ENCODE measurements at regions not wholly inside any gene's neighbourhood (a gene's known extent, or its start where the extent isn't known, plus 50 kb on each side); places are given as distances from the start of the nearest gene placed in this dataset.

GRCh38 chr22:34847072-34847471 lies 218.9 kb upstream of the ISX start:
- no peak for DNase-seq

GRCh38 chr22:34849965-34850364 lies 216.0 kb upstream of the ISX start:
- DNase-seq = no peak

- DNase-seq = no peak
Observed at GRCh38 chr22:34851918-34852662, 213.9 kb upstream of the ISX start.

GRCh38 chr22:34855471-34855870 lies 210.5 kb upstream of the ISX start:
- DNase-seq = no peak

DNA sequence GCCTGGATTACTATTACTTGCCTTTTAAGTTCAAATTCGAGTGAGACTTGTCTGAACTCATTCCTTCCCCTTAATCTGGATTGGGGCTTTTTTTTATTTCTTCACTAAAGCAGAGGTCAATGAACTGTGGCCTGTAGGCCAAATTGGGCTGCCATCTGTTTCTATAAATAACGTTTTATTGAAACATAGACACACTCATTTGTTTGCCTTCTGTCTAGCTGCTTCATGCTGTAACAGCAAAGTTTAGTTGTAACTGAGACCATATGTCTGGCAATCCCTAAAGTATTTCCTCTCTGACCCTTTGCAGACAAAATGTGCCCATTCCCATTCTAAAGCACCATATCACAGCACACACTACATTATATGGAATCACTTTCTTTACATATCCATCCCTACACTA lies 207.9 kb upstream of the ISX start:
- no peak for DNase-seq

DNA sequence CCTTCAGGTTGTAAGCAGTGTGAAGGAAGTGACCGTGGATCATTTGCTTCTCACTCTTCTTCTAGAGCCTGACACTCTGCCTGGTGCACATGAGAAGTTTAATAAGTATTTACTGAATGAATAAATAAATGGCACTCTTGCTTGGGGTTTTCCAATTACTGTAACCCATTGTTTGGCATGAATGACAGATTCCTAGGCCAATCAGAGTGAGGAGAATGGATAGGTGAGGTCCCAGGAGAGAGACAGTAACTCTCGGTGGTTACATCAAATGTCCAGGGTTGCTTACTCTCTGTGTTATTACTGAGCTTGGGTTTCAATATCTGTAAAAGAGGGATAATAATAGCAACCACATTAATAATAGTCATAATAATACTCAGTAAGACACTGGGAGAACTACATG lies 204.2 kb upstream of the ISX start:
- DNase-seq = no peak

GRCh38 chr22:34866081-34866480 lies 199.9 kb upstream of the ISX start:
- DNase-seq = no peak

GRCh38 chr22:34866495-34867131 lies 199.3 kb upstream of the ISX start:
- DNase-seq = no peak

DNA sequence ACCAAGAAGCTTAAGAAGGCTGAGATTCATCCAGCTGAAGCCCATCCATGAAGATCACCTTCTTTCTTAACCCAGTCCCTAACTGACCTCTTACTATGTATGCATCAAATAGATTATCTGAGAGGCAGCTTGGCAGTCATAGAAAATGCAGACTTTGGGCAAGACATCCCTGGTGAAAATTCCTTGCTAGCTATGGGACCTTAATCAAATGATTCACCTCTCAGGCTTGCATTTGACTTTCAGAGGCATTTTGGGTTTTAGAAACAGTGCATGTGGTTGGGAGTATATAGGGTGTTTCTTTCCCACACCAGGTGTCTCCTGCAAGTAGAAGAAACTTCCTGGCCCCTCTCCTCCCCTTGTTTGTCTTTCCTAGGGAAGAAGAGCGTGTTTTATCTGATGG lies 188.5 kb upstream of the ISX start:
- DNase-seq = no peak

DNA sequence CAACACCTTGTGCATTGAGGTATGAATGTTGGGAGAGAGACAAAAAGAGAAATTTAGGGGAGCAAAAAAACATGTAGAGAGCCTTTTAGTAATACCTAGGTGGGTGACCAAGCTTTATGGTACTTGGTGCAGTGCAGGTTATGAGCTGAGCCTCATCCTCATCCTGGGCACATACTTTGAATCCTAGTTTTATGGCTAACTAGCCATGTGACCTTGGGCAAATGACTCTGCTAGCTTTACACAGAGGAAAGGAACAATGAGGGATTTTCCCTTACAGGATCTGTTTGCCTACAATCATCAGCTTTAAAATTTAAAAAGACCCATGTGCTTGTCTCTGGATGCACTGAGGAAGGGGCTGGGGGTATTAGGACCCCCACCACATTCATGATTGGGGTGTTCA lies 187.8 kb upstream of the ISX start:
- no peak for DNase-seq

GRCh38 chr22:34879001-34879400 lies 187.0 kb upstream of the ISX start:
- no peak for DNase-seq

DNA sequence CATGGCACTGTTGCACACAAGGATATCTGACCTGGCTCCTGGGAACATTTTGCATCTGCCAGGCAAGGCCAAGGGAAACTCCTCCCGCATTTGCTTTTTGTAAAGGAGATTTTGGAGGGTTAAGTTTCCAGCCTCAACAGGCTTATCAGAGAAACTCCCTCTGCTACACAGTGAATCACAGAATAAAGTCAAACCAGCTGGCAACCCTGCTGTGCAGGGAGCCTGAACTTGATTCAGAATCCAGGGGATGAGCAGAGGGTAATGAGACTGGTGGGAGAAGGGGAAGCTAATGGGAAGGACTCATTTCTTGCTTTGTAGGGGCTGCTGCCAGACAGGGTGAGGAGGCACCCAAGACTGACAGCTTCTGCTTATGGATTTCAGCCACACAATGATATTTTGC lies 185.3 kb upstream of the ISX start:
- no peak for DNase-seq

DNA sequence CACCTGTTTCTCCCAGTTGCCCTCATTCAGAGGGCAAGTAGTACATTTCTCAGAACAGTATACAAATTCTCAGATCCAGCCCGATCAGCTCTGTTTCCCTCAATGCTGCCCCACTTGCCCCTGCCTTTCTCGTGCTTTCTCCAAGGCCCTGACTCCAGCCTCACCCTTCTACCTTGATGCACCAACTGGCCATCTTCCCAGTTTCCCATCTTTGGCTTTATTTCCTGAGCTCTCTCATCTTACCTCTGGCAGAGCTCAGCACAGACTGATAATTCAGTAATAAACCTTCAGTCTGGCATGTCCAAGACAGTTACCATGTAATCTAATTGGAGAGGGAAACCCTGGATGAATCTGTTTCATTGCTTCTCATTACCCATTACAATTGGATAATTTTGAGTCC lies 184.5 kb upstream of the ISX start:
- DNase-seq = no peak

DNA sequence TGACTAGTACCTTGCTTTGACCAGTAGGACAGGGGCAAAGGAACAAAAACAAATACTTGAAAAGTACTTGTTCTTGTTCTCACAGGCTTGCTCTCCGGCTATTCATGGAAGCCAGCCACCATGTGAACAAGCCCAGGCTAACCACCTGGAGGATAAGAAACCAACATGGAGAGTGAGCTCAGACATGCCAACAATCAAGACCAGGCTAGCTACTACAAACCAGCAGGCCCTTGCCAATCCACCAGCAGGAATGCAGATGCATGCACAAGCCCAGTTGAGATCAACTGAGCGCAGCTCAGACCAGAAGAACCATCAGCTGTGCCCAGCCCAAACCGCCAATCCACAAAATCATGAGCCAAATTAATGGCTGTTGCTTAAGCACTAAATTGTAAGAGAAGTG lies 180.1 kb upstream of the ISX start:
- DNase-seq = no peak

GRCh38 chr22:34886391-34886790 lies 179.6 kb upstream of the ISX start:
- DNase-seq = no peak

DNA sequence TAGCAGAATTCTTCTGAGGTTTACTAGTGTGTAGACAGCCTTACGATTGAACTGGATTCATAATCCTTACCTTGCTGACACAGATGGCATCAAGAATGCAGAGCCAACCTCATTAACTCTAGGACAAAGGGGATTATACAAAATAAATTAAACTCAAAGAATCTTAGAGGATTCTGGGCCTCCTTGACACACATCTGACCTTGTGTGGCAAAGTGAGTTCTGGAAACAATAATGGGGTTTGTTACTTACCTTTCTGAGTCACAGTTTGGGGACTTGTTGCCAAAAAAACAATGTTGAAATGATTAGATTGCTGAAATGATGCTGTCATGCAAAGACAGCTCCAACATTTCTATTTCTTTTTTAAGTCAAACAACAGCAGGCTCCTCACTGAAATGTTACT lies 179.1 kb upstream of the ISX start:
- no peak for DNase-seq

DNA sequence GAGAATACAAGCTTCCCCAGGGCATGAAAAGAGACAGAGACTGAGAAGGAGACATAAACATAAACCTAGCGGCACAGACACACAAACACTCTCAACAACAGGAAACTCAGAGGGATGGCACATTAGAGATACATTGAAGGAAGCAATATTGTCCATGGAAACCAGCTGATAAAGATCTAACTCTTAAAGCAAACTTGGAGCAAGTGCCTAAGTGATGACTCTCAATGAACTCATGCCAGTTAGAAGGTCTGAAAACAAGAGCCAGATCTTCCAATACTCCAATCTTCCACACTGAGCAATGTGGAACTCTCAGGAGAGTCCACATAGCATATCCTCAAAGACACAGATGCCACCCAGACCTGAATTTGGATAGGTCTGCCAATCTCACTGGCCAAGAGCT lies 168.8 kb upstream of the ISX start:
- no peak for DNase-seq

- no peak for DNase-seq
Observed at GRCh38 chr22:34902335-34902734, 163.6 kb upstream of the ISX start.

DNA sequence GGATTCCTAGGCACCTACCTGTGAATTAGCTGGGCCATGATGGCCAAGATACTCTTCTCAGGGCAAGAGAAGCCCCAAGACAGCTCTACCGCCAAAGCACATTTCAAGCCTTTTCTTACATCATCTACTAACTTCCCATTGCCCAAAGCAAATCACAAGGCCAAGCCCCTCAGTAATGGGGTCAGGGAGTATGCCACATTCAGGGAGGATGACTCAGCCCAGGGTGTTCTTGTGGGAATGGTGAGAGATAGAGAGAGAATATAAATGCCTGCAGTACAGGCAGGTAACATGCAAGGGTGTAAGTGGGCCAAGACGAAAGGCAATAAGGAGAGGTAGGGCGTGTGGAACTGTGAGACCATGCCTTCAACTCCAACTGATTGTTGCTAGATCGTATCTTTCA lies 162.5 kb upstream of the ISX start:
- DNase-seq = no peak

DNA sequence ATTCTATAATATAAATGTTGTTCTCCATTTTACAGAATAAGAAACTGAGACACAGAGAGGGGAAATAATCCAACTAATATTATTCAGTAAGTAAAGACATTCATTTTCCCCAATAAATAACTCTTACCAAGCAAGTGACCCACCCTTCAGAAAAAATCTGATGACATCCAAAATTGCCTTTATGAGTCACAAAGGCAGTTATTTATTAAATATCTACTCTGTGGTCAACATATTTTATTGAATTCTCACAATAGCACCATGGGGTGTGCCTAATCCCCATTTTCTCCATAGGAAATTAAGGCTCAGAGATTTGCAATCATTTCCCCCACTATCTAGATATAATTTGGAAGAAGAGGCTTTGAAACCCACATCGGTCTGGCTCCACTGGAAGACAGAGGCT lies 161.5 kb upstream of the ISX start:
- no peak for DNase-seq

GRCh38 chr22:34913826-34914225 lies 152.1 kb upstream of the ISX start:
- DNase-seq = no peak

GRCh38 chr22:34914846-34915245 lies 151.1 kb upstream of the ISX start:
- DNase-seq = no peak

DNA sequence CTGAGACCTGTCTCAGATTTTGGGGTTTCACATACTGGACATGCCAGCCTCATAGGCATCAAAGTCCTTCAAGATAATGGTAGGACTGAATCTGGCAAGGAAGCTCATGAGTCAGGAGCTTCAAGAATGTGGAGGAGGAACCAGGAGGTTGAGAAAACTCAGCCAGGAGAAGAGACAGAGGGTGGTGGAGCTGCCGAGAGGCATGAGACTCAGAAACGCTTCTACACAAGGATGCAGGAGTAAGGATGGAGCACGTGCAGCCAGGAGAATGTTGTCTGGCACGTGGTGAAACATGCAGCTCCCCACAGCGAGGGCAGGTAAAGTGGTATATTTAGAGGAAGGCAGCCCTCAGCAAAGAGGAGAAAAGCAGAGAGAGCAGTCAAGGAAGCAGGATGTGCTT lies 148.7 kb upstream of the ISX start:
- no peak for DNase-seq

DNA sequence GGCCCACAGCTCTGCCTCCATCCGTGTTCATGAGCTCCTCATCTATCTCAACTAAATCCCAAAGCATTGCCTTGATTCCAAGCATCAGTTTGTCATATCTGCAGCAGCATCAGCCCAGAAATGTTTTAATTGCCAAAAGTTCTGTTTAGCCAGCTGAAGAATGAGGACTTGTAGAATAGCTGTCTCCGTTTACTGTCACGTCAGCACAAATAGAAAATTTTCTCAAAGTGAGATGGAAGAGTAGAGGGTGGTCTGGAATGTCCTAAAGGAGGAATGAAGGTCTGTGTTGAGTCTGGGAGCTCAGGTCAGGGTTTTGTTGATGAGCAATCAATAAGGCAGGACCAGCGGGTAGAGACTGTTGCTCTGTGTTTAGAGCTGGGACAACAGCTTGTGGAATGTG lies 134.9 kb upstream of the ISX start:
- no peak for DNase-seq

- DNase-seq = peak; percentile 8 to 25
Observed at GRCh38 chr22:34934261-34934660, 131.7 kb upstream of the ISX start.

Data from NCI-H526 (cell line).